GM18909 (cell line): ENCODE measurements at regions not wholly inside any gene's neighbourhood (a gene's known extent, or its start where the extent isn't known, plus 50 kb on each side); places are given as distances from the start of the nearest gene placed in this dataset.

Experiments used
- ATAC-seq: cut with Tn5 transposase; IDR thresholded peaks from one replicate; pipeline ENCODE4 v1.9.1; 2021; ENCODE audit warnings: mild to moderate bottlenecking; ENCODE audit not compliant: unreplicated experiment, poor library complexity

- no peak for ATAC-seq
Measured at GRCh38 chr6:154885214-154885613, 109.9 kb upstream of the TIAM2 start.

GRCh38 chr6:154886016-154886415, 109.1 kb upstream of the TIAM2 start:
- ATAC-seq = no peak

- ATAC-seq = no peak
Measured at GRCh38 chr6:154886471-154886870, 108.6 kb upstream of the TIAM2 start.

- no peak for ATAC-seq
Measured at GRCh38 chr6:154887051-154887450, 108.1 kb upstream of the TIAM2 start.

- ATAC-seq = no peak
Measured at GRCh38 chr6:154888421-154889295, 106.5 kb upstream of the TIAM2 start.

- ATAC-seq = no peak
Measured at GRCh38 chr6:154890874-154891273, 104.2 kb upstream of the TIAM2 start.

- no peak for ATAC-seq
Measured at GRCh38 chr6:154891901-154892300, 103.2 kb upstream of the TIAM2 start.

- no peak for ATAC-seq
Measured at GRCh38 chr6:154893917-154894316, 101.2 kb upstream of the TIAM2 start.

GRCh38 chr6:154894902-154895301, 100.2 kb upstream of the TIAM2 start:
- no peak for ATAC-seq

GRCh38 chr6:154895841-154896240, 99.3 kb upstream of the TIAM2 start:
- no peak for ATAC-seq

- no peak for ATAC-seq
Measured at GRCh38 chr6:154898821-154899220, 96.3 kb upstream of the TIAM2 start.

GRCh38 chr6:154899824-154900463, 95.2 kb upstream of the TIAM2 start:
- ATAC-seq = no peak

GRCh38 chr6:154901876-154902552, 93.1 kb upstream of the TIAM2 start:
- no peak for ATAC-seq

GRCh38 chr6:154907291-154907690, 87.8 kb upstream of the TIAM2 start:
- ATAC-seq = no peak

GRCh38 chr6:154908723-154909122, 86.4 kb upstream of the TIAM2 start:
- no peak for ATAC-seq

GRCh38 chr6:154909311-154909710, 85.8 kb upstream of the TIAM2 start:
- no peak for ATAC-seq

GRCh38 chr6:154909821-154910220, 85.3 kb upstream of the TIAM2 start:
- ATAC-seq = no peak

- ATAC-seq = no peak
Measured at GRCh38 chr6:154914288-154914687, 80.8 kb upstream of the TIAM2 start.

GRCh38 chr6:154916857-154917256, 78.3 kb upstream of the TIAM2 start:
- no peak for ATAC-seq

- ATAC-seq = no peak
Measured at GRCh38 chr6:154917941-154918340, 77.2 kb upstream of the TIAM2 start.

GRCh38 chr6:154919806-154920205, 75.3 kb upstream of the TIAM2 start:
- no peak for ATAC-seq
